ENCODE measurements at regions not wholly inside any gene's neighbourhood (a gene's known extent, or its start where the extent isn't known, plus 50 kb on each side); places are given as distances from the start of the nearest gene placed in this dataset.

GRCh38 chr3:94453864-94454263 is 391.0 kb downstream of the NSUN3 start:
- Histone ChIP-seq H3F3A (ENCODE audit: low read depth) (no peaks in the 10 kb centered on the region), H3K4me2 (no peak overlapping the region), H4K20me1 (ENCODE audit: low read depth) (no peaks in the 10 kb centered on the region), H2AFZ (replicated peaks) (no peak overlapping the region), H3K4me1 (no peaks in the 10 kb centered on the region), H3K36me3 (no peaks in the 10 kb centered on the region), H3K79me2 (ENCODE audit: low read depth) (no peaks in the 10 kb centered on the region), H3K27me3 (no peaks in the 10 kb centered on the region), H3K27ac (no peak overlapping the region), H3K4me3 (no peak overlapping the region), H3K9me3 (ENCODE audit: low read depth) (no peaks in the 10 kb centered on the region), H3K9ac (no peak overlapping the region)
- no peak for DNase-seq (ENCODE audit: low spot score)
- no peaks in the 10 kb centered on the region for H3K27me3 Mint-ChIP-seq (ENCODE audit: insufficient read depth, low read depth)
- H3K4me1 Mint-ChIP-seq = no peaks in the 10 kb centered on the region
- no peaks in the 10 kb centered on the region for H3K36me3 Mint-ChIP-seq
- H3K9me3 Mint-ChIP-seq = no peaks in the 10 kb centered on the region
- H3K4me3 Mint-ChIP-seq = no peak overlapping the region
- H3K27ac Mint-ChIP-seq = no peak overlapping the region
- TF ChIP-seq CTCF (IDR thresholded peaks at IDR 0.05) (no peak), EZH2phosphoT487 (IDR thresholded peaks at IDR 0.05) (no peak), EZH2 (IDR thresholded peaks at IDR 0.05) (no peak)

- DNase-seq (ENCODE audit: low spot score) = no peak
- Histone ChIP-seq H3K9me3 (ENCODE audit: low read depth) (no peaks in the 10 kb centered on the region), H3K4me3 (no peak overlapping the region), H3K27ac (no peak overlapping the region), H3K27me3 (no peaks in the 10 kb centered on the region), H3K36me3 (no peaks in the 10 kb centered on the region), H3K9ac (no peak overlapping the region), H3F3A (ENCODE audit: low read depth) (no peaks in the 10 kb centered on the region), H2AFZ (replicated peaks) (no peak overlapping the region), H3K4me2 (no peak overlapping the region), H3K4me1 (no peaks in the 10 kb centered on the region), H4K20me1 (ENCODE audit: low read depth) (no peaks in the 10 kb centered on the region), H3K79me2 (ENCODE audit: low read depth) (no peaks in the 10 kb centered on the region)
- no peaks in the 10 kb centered on the region for H3K27me3 Mint-ChIP-seq (ENCODE audit: insufficient read depth, low read depth)
- H3K4me1 Mint-ChIP-seq = peaks cover 6% of the 10 kb centered on the region
- no peaks in the 10 kb centered on the region for H3K9me3 Mint-ChIP-seq
- H3K27ac Mint-ChIP-seq = no peak overlapping the region
- H3K4me3 Mint-ChIP-seq = no peak overlapping the region
- H3K36me3 Mint-ChIP-seq = no peaks in the 10 kb centered on the region
- no peak for TF ChIP-seq EZH2phosphoT487 (IDR thresholded peaks at IDR 0.05)
- TF ChIP-seq CTCF (IDR thresholded peaks at IDR 0.05) = no peak
- TF ChIP-seq EZH2 (IDR thresholded peaks at IDR 0.05) = no peak
Measured at GRCh38 chr3:94459167-94459566, 396.3 kb downstream of the NSUN3 start.

GRCh38 chr3:94460931-94461330 is 398.1 kb downstream of the NSUN3 start:
- H3K27me3 ChIP-seq = no peaks in the 10 kb centered on the region
- Mint-ChIP-seq H3K27ac (no peak overlapping the region), H3K36me3 (no peaks in the 10 kb centered on the region), H3K27me3 (ENCODE audit: insufficient read depth, low read depth) (no peaks in the 10 kb centered on the region), H3K4me3 (no peak overlapping the region), H3K4me1 (peaks cover 6% of the 10 kb centered on the region), H3K9me3 (no peaks in the 10 kb centered on the region)
- no peak for TF ChIP-seq EZH2phosphoT487 (IDR thresholded peaks at IDR 0.05)
- no peak for TF ChIP-seq CTCF (IDR thresholded peaks at IDR 0.05)
- no peak for TF ChIP-seq EZH2 (IDR thresholded peaks at IDR 0.05)
- no peaks in the 10 kb centered on the region for H3K4me1 ChIP-seq
- H3K4me3 ChIP-seq = no peak overlapping the region
- no peak overlapping the region for H3K9ac ChIP-seq
- H4K20me1 ChIP-seq (ENCODE audit: low read depth) = no peaks in the 10 kb centered on the region
- DNase-seq (ENCODE audit: low spot score) = no peak
- no peaks in the 10 kb centered on the region for H3F3A ChIP-seq (ENCODE audit: low read depth)
- no peak overlapping the region for H3K4me2 ChIP-seq
- no peaks in the 10 kb centered on the region for H3K36me3 ChIP-seq
- no peak overlapping the region for H2AFZ ChIP-seq (replicated peaks)
- no peaks in the 10 kb centered on the region for H3K9me3 ChIP-seq (ENCODE audit: low read depth)
- H3K79me2 ChIP-seq (ENCODE audit: low read depth) = no peaks in the 10 kb centered on the region
- H3K27ac ChIP-seq = no peak overlapping the region

- Histone ChIP-seq H3K27me3 (no peaks in the 10 kb centered on the region), H3K9me3 (ENCODE audit: low read depth) (no peaks in the 10 kb centered on the region), H3K36me3 (no peaks in the 10 kb centered on the region), H3K4me1 (no peaks in the 10 kb centered on the region), H3K4me3 (no peak overlapping the region), H3F3A (ENCODE audit: low read depth) (no peaks in the 10 kb centered on the region), H3K79me2 (ENCODE audit: low read depth) (no peaks in the 10 kb centered on the region), H3K27ac (no peak overlapping the region), H4K20me1 (ENCODE audit: low read depth) (no peaks in the 10 kb centered on the region), H3K4me2 (no peak overlapping the region), H3K9ac (no peak overlapping the region), H2AFZ (replicated peaks) (no peak overlapping the region)
- no peaks in the 10 kb centered on the region for H3K36me3 Mint-ChIP-seq
- no peak for DNase-seq (ENCODE audit: low spot score)
- no peaks in the 10 kb centered on the region for H3K9me3 Mint-ChIP-seq
- no peaks in the 10 kb centered on the region for H3K27me3 Mint-ChIP-seq (ENCODE audit: insufficient read depth, low read depth)
- no peak for TF ChIP-seq EZH2 (IDR thresholded peaks at IDR 0.05)
- no peak for TF ChIP-seq CTCF (IDR thresholded peaks at IDR 0.05)
- TF ChIP-seq EZH2phosphoT487 (IDR thresholded peaks at IDR 0.05) = no peak
- H3K4me3 Mint-ChIP-seq = no peak overlapping the region
- peaks cover 6% of the 10 kb centered on the region for H3K4me1 Mint-ChIP-seq
- H3K27ac Mint-ChIP-seq = no peak overlapping the region
Measured at GRCh38 chr3:94462931-94463330, 400.1 kb downstream of the NSUN3 start.

Measured in neural progenitor cell (in vitro differentiated cells).